ENCODE measurements at regions not wholly inside any gene's neighbourhood (a gene's known extent, or its start where the extent isn't known, plus 50 kb on each side); places are given as distances from the start of the nearest gene placed in this dataset.
A peak's percentile ranks its signal among the peaks of the same experiment; 100 is the strongest.

DNA sequence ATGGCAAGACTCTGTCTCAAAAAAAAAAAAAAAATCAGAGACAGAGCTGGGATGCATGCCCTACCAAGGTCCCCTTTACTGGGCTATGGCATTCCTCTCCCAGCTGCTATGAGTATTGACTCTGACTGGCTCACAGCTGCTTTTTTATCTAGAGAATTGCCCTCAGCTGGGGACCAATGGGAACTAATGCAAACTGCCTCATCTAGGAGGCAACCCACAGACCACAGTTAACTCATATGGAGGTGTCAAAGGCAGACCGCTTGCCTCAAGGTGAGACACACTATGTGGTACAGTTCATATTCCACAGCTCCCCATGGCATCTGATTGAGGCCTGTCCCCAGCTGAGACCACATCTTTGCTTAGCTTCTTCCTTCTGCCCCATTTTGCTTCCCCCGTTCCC lies 183.5 kb upstream of the EOMES start:
- Histone ChIP-seq H3K36me3 (no peaks in the 10 kb centered on the region), H3K9me3 (no peaks in the 10 kb centered on the region), H3K27ac (no peak overlapping the region), H3K4me1 (no peaks in the 10 kb centered on the region), H3K27me3 (no peaks in the 10 kb centered on the region), H3K4me3 (no peak overlapping the region)
- DNase-seq (peak in 1 of 5 donors; percentile 17), ATAC-seq (no peak)
- TF ChIP-seq, protein P1, sequence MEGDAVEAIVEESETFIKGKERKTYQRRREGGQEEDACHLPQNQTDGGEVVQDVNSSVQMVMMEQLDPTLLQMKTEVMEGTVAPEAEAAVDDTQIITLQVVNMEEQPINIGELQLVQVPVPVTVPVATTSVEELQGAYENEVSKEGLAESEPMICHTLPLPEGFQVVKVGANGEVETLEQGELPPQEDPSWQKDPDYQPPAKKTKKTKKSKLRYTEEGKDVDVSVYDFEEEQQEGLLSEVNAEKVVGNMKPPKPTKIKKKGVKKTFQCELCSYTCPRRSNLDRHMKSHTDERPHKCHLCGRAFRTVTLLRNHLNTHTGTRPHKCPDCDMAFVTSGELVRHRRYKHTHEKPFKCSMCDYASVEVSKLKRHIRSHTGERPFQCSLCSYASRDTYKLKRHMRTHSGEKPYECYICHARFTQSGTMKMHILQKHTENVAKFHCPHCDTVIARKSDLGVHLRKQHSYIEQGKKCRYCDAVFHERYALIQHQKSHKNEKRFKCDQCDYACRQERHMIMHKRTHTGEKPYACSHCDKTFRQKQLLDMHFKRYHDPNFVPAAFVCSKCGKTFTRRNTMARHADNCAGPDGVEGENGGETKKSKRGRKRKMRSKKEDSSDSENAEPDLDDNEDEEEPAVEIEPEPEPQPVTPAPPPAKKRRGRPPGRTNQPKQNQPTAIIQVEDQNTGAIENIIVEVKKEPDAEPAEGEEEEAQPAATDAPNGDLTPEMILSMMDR (IDR thresholded peaks at IDR 0.05): no peak
- no peak for TF ChIP-seq POLR2A (IDR thresholded peaks at IDR 0.05)
- 69 to 76% (median 73%) methylated on average over 2 of the region's 2 CpGs for WGBS, 4 donors
- intact Hi-C loops (cut with DNase I): no loop called here

DNA sequence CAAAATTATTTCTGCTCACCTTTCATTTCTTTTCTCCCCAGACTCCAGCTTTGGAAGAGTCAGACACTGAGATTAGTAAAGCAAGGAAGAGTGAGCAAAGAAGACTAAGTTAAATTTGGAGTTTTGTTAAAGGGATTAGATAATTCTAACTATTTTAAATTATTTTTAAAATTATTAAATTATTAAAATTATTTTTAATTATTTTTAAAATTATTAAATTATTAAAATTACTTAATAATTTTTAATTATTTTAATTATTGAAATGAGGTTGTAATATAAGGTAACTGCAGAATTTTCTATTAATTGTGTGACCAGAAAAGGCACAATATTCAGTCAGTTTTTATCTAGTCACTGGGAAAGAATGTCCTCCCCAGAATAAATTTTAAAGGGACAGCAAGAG lies 185.0 kb upstream of the EOMES start:
- TF ChIP-seq POLR2A (IDR thresholded peaks at IDR 0.05): no peak
- TF ChIP-seq, protein P1 (IDR thresholded peaks at IDR 0.05): no peak
- no peaks in the 10 kb centered on the region for H3K9me3 ChIP-seq
- H3K36me3 ChIP-seq: no peaks in the 10 kb centered on the region
- no peak overlapping the region for H3K27ac ChIP-seq
- ATAC-seq (no peak), DNase-seq (no peak)
- intact Hi-C loops (cut with DNase I): no loop called here
- H3K4me3 ChIP-seq: no peak overlapping the region
- H3K4me1 ChIP-seq: no peaks in the 10 kb centered on the region
- H3K27me3 ChIP-seq: no peaks in the 10 kb centered on the region

DNA sequence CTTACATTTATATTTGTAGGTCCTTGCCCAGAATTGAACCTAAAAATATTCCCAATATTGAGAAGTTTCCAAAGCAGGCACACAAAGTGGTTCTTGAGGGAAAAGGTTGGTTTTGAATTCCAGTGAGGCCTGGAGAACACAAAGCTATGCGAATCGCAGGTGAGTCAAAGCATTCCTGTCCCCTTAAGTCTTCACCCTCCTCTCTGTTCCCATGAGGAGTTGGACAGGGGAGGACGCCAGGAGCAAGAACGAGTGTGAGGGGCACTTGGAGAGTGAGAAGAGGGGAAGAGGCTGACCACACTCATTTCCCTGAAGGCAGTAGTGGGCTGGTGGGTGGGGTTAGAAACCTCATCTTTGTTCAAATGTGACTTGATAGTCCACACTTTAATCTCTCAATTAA lies 185.8 kb upstream of the EOMES start:
- Histone ChIP-seq H3K4me1 (no peaks in the 10 kb centered on the region), H3K27me3 (no peaks in the 10 kb centered on the region), H3K36me3 (no peaks in the 10 kb centered on the region), H3K4me3 (no peak overlapping the region), H3K27ac (no peak overlapping the region), H3K9me3 (no peaks in the 10 kb centered on the region)
- DNase-seq: no peak
- no peak for ATAC-seq
- intact Hi-C loops (cut with DNase I): no loop called here
- WGBS, 4 donors: 61 to 69% (median 65%) methylated on average over 4 of the region's 4 CpGs
- TF ChIP-seq POLR2A (IDR thresholded peaks at IDR 0.05): no peak

DNA sequence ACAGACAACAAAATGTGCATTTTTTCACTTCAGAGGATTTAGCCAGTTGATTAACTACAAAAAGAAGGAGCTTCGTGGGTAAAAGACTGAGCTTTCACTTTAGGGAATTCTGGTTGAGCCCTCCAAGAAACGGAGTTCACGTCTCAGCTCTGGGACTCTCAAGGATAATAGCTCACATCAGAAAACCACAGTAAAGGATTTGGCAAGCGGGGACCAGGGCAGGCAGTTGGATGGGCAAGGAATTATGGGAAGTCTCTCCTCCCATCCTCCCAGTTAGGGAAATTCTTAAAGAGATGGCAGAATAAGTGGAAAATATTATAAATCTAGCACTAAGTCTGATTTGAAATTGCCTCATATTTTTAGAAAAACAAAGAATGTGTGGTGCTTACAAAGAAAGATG lies 188.3 kb upstream of the EOMES start:
- TF ChIP-seq, protein P1 (IDR thresholded peaks at IDR 0.05): no peak
- TF ChIP-seq POLR2A (IDR thresholded peaks at IDR 0.05): no peak
- ATAC-seq (peak in 1 of 4 donors; percentile 47), DNase-seq (peak in 1 of 5 donors; percentile 15)
- intact Hi-C loops (cut with DNase I): no loop called here
- Histone ChIP-seq H3K9me3 (no peaks in the 10 kb centered on the region), H3K36me3 (no peaks in the 10 kb centered on the region), H3K27ac (peak overlapping the region in 2 of 12 donors; percentile 22 to 39), H3K27me3 (no peaks in the 10 kb centered on the region), H3K4me1 (no peaks in the 10 kb centered on the region), H3K4me3 (no peak overlapping the region)
- 46 to 53% (median 50%) methylated on average over 4 of the region's 4 CpGs for WGBS, 4 donors

DNA sequence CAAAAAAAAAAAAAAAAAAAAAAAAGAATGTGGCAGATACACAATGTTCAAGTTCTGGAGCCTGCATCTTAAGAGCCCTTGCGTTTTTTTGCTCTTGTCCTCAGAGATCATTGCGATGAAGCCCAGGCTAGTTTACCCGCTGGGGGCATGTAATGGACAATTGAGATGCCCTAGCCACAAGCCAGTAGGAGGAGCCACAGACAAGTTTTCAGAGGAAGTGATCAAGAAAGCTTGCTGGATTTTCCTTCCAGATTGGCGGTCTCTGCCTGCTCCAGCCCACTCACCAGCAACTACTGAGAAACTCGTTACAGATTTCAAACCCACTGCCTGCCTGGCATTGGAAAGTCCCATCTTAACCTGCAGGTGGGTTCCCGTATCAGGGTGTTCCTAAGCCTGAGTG lies 192.1 kb upstream of the EOMES start:
- intact Hi-C loops (cut with DNase I): no loop called here
- Histone ChIP-seq H3K27ac (no peak overlapping the region), H3K36me3 (no peaks in the 10 kb centered on the region), H3K4me1 (no peaks in the 10 kb centered on the region), H3K4me3 (no peak overlapping the region), H3K9me3 (no peaks in the 10 kb centered on the region), H3K27me3 (no peaks in the 10 kb centered on the region)
- no peak for ATAC-seq
- whole genome bisulfite sequencing, 4 donors: 65 to 77% (median 73%) methylated on average over 6 of the region's 6 CpGs
- DNase-seq: no peak
- TF ChIP-seq, protein P1 (IDR thresholded peaks at IDR 0.05): no peak
- TF ChIP-seq POLR2A (IDR thresholded peaks at IDR 0.05): no peak

Data from heart left ventricle (tissue), 16 donors.